Suprapubic skin (tissue), 4 donors: ENCODE measurements at regions not wholly inside any gene's neighbourhood (a gene's known extent, or its start where the extent isn't known, plus 50 kb on each side); places are given as distances from the start of the nearest gene placed in this dataset.

Experiments
- EP300 ChIP-seq: sonication (generic); formaldehyde crosslinking; IDR thresholded peaks from one replicate; pipeline ENCODE4 v1.6.1; 2017; ENCODE audit warnings: antibody characterized with exemption
- POLR2AphosphoS5 ChIP-seq, 3 donors: sonication (generic); formaldehyde crosslinking; IDR thresholded peaks; one replicate each; pipeline ENCODE4 v1.6.1; 2017; ENCODE audit warnings: antibody characterized with exemption in 3 of 3
- TF ChIP-seq, protein P1 (sequence below), 2 donors: fragments of 200-600 bp in 1 of 2; fragments of 450-650 bp in 1 of 2; sonication (generic) in 1 of 2; IDR thresholded peaks; one replicate each; pipeline ENCODE4 v1.5.1; 2016 to 2019; ENCODE audit warnings: antibody characterized with exemption in 2 of 2, mild to moderate bottlenecking in 1 of 2, moderate library complexity in 1 of 2

DNA sequence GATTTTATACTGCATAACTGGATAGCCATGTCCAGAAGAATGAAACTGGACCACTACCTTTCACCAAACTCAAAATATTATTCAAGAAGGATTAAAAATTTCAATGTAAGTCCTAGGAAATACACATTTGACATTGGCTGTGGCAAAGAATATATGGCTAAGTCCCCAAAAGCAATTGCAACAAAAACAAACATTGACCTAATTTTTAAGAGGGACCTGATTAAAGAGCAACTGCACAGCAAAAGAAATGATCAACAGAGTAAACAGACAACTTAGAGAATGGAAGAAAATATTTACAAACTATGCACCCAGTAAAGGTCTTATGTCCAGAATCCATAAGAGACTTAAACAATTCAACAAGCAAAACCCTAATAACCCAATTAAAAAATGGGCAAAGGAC lies 1313.0 kb upstream of the GBE1 start:
- TF ChIP-seq POLR2AphosphoS5 (IDR thresholded peaks at IDR 0.05), result no peak
- TF ChIP-seq, protein P1, sequence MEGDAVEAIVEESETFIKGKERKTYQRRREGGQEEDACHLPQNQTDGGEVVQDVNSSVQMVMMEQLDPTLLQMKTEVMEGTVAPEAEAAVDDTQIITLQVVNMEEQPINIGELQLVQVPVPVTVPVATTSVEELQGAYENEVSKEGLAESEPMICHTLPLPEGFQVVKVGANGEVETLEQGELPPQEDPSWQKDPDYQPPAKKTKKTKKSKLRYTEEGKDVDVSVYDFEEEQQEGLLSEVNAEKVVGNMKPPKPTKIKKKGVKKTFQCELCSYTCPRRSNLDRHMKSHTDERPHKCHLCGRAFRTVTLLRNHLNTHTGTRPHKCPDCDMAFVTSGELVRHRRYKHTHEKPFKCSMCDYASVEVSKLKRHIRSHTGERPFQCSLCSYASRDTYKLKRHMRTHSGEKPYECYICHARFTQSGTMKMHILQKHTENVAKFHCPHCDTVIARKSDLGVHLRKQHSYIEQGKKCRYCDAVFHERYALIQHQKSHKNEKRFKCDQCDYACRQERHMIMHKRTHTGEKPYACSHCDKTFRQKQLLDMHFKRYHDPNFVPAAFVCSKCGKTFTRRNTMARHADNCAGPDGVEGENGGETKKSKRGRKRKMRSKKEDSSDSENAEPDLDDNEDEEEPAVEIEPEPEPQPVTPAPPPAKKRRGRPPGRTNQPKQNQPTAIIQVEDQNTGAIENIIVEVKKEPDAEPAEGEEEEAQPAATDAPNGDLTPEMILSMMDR (IDR thresholded peaks at IDR 0.05), result no peak
- TF ChIP-seq EP300, result no peak
